ENCODE measurements at regions not wholly inside any gene's neighbourhood (a gene's known extent, or its start where the extent isn't known, plus 50 kb on each side); places are given as distances from the start of the nearest gene placed in this dataset.

DNA sequence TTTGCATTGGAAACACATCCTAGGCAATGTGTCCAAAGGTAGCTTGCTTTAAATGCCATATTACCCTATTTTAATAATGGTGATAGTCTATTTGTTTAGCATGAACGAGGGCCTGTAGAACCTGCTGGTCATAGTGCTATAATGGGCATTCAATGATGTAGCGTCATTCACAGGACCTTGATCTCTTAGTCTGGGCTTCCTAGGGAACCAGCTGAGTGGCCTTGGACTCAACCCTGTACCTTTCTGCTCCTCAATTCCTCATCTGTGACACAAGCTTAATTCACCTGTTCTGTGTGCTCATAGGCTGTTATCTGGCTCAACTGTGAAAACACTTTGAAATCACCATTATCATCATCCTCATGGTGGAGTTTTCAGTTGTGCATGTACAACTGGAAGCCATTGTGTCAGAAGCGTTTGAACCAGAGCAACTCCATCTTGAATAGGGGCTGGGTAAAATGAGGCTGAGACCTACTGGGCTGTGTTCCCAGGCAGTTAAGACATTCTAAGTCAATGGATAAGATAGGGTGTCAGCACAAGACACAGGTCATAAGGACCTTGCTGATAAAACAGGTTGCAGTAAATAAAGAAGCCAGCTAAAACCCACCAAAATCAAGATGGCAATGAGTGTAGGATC lies 346.8 kb upstream of the KLF3 start (continued):
- no peak for TF ChIP-seq RERE (CRISPR knock-in tag; IDR thresholded peaks at IDR 0.05; ENCODE audit: borderline replicate concordance)
- no peak for TF ChIP-seq POLR2H (tag; IDR thresholded peaks at IDR 0.05; ENCODE audit: low read depth)
- TF ChIP-seq MTA2 (IDR thresholded peaks at IDR 0.05; ENCODE audit: low read depth) = no peak
- 0 out of 2 replicates have a peak, but pooled peaks have one; percentile 50 for TF ChIP-seq TCFL5 (CRISPR knock-in tag; conservative IDR thresholded peaks at IDR 0.05)
- TF ChIP-seq, protein P1, sequence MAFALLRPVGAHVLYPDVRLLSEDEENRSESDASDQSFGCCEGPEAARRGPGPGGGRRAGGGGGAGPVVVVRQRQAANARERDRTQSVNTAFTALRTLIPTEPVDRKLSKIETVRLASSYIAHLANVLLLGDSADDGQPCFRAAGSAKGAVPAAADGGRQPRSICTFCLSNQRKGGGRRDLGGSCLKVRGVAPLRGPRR (CRISPR knock-in tag; IDR thresholded peaks at IDR 0.05) = peak; percentile 93
- no peak for TF ChIP-seq ZNF277 (CRISPR knock-in tag; IDR thresholded peaks at IDR 0.05; ENCODE audit: borderline replicate concordance)
- TF ChIP-seq, protein P2, sequence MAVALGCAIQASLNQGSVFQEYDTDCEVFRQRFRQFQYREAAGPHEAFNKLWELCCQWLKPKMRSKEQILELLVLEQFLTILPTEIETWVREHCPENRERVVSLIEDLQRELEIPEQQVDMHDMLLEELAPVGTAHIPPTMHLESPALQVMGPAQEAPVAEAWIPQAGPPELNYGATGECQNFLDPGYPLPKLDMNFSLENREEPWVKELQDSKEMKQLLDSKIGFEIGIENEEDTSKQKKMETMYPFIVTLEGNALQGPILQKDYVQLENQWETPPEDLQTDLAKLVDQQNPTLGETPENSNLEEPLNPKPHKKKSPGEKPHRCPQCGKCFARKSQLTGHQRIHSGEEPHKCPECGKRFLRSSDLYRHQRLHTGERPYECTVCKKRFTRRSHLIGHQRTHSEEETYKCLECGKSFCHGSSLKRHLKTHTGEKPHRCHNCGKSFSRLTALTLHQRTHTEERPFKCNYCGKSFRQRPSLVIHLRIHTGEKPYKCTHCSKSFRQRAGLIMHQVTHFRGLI (CRISPR knock-in tag; IDR thresholded peaks at IDR 0.05) = peak; percentile 80
- TF ChIP-seq SNIP1 (IDR thresholded peaks at IDR 0.05; ENCODE audit: low read depth) = no peak
- no peak for TF ChIP-seq PRDM10 (IDR thresholded peaks at IDR 0.05; ENCODE audit: partially characterized antibody)
- no peak for TF ChIP-seq ZNF444 (CRISPR knock-in tag; IDR thresholded peaks at IDR 0.05)

All from K562 (cell line).